Stimulated activated CD4-positive, alpha-beta T cell treated with anti-CD3 and anti-CD28 coated beads, Interleukin-12 subunit alpha, Interleukin-12 subunit beta, amount 100 ng/mL, for 24 hours (primary cell): ENCODE measurements at regions not wholly inside any gene's neighbourhood (a gene's known extent, or its start where the extent isn't known, plus 50 kb on each side); places are given as distances from the start of the nearest gene placed in this dataset.

Experiments
- DNase-seq, 2 experiments: peaks; one replicate each; pipeline ENCODE4 v3.0.0-alpha.2; 2020; ENCODE audit warnings: low read depth in 2 of 2

- no peak for DNase-seq
These were observed 159.6 kb downstream of the HAPSTR1 start for GRCh38 chr16:9251026-9251425.

DNA sequence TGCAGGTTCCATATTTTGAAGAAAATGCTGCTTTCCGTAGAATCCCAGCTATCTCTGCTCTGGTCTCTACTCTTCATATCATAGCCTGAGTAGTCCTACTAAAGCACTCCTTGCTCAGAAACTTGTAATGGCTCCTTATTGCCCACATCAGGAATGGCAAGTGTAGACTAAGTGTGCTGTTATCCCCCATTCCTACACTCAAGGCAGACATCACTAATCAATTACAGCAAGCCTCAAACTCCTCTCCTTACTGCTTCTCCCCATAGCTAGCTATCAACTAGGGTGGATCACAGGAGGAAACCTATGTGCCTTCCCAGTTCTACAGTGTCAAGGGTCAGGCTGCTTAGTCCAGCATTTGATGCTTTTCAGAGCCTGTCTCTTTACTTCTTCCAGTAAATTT is 163.4 kb downstream of the HAPSTR1 start:
- DNase-seq, result no peak

GRCh38 chr16:9256196-9256595 is 164.8 kb downstream of the HAPSTR1 start:
- peak in 1 of 2 experiments; percentile 26 for DNase-seq

DNA sequence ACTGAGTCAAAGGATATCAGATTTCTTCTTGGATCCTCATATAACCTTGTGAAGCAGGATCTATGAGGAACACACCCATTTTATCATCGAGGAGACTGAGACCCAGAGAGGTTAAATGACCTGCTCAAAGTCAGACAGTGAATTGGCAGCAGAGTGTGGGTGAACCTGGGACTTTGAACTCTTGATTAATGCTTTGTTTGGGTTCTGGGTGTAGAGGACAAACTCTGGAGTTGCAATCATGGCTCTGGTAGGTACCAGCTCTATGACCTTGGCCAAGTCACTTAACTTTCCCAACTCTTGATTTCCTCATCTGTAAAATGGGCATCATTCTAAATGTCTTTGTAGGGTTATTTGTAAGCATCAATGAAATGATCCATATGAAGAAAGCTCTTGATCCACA is 166.4 kb downstream of the HAPSTR1 start:
- no peak for DNase-seq

- peak in 1 of 2 experiments; percentile 2 for DNase-seq
These were observed 167.1 kb downstream of the HAPSTR1 start for GRCh38 chr16:9258423-9259051.

DNA sequence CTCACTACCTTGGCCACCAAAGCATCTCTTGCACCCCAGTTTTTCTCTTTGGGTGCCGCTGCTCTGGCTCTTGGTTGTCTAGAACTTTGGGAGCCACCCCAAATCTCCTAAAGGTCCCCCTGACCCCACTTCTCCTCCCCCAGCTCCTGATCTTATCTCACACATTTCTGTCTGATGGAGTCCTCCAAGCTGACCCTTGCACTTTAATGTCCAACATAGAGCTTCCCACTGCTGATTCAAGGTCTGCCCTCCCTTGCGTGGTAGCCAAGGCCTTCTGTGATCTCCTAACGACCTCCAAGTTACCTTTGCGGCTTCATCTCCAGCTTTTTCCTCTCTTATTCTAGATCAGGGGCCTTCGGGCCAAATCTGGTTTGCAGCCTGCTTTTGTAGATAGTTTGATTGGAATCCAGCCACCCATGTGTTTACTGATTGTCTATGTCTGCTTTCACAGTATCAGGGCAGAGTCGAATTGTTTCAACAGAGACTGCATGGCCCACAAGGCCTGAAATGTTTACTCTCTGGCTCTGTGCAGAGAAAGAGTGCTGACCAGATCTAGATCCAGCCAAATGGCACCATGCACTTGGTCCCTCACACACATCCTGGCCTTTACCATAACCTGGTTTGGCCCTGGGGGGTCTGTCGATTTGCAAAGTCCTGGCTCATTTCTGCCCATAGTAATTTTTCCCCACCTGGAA is 168.6 kb downstream of the HAPSTR1 start:
- no peak for DNase-seq

DNA sequence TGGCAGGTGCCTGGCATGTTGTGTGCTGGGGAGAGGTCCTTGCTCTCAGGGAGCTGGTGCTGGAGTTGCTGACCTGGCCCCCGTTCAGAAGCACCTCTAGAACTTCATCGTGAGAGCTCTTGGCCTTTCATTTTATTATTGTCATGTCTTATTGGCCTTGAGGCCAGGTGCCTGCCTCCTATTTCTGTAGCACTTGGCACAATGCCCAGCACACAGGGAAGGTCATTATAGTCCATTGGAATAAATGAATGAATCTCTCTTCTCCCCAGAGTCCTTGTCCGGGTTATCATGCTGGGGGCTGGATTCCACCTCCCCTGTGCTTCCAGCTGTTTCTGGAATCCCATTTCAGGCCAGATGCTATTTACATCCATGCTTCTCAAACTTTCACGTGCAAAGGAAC is 169.2 kb downstream of the HAPSTR1 start:
- no peak for DNase-seq

DNA sequence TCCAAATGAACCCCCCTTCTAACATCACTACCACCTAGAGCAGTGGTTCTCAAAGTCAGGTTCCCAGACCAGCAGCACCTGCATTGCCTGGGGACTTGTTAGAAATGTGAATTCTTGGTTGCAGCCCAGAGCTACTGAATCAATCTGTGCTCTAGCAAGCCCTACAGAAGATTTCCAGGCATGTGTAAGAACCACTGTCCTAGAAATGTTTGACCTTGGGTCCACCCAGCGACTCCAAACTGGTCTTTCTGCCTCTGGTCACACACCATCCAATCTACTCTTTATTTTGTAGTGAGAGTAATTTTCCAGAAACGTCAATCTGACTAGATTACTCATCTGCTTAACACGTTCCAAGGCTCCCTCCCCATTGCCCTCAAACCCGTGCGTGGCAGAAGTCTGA is 169.9 kb downstream of the HAPSTR1 start:
- DNase-seq, result no peak

GRCh38 chr16:9262941-9263715 is 171.7 kb downstream of the HAPSTR1 start:
- no peak for DNase-seq

DNA sequence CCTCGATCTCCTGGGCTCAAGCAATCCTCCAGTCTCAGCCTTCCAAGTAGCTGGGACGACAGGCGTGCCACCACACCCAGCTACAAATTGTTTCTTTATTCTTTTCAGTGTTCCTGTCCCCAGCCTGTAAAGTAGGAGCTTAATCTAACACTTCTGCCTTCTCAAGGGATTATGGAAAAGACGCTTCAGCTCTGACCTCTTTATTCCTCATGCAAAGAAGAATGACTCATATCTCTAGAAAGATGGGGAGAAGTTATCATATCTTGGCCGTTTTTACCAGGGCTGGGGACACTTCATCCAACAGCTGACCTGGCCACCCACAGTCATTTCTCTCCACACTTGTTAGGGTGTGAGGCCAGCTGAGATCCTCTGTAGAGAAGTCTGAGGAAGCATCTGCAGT is 172.6 kb downstream of the HAPSTR1 start:
- no peak for DNase-seq

DNA sequence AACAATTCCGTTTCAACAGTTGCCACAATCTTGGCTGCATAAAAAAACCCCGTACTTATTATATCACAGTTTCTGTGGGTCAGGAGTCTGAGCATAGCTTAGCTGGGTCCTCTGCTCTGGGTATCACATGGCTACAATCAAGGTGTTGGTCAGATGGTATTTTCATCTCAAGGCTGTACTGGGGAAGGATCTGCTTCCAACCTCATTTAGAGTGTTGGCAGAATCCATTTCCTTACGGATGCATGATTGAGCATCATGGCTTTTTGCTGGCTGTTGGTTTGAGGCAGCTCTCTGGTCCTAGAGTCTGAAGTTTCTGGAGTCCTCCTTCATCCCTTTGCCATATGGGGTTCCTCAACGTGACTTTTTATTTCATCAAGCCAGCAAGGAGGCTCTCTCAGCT is 177.0 kb downstream of the HAPSTR1 start:
- no peak for DNase-seq

GRCh38 chr16:9270424-9270823 is 179.0 kb downstream of the HAPSTR1 start:
- no peak for DNase-seq

DNA sequence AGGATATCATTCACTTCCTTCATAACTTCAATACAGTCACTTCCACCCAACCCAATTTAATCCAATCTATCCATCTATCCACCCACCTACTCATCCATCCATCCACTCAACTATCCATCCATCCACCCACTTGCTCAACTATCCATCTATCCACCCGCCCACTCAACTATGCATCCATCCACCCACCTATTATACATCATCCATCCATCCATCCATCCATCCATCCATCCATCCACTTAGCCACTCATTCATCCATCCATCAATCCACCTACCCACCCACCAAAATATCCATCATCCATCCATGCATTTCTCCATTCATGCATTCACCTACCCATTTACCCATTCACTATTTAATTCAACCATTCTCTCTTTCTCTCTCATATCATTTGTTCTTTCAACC is 179.5 kb downstream of the HAPSTR1 start:
- DNase-seq, result no peak

DNA sequence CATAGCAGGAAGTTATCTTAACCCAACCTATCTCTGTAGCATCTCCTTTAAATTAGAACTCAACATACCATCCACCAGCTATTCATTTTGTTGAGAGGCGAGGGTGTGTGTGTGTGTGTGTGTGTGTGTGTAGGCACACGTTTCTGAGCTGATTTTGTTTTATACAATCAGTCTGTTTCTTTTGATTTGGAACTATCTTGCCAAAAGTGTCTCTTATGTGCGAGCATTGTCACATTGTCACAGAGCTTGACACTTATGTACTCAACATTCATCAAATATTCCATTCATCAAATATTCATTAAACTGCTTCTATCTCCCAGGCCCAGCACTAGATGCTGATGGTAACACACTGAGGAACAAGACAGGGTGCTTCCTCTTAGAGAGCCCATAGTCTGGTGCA is 180.4 kb downstream of the HAPSTR1 start:
- no peak for DNase-seq

GRCh38 chr16:9275377-9275776 is 183.9 kb downstream of the HAPSTR1 start:
- DNase-seq, result no peak

DNA sequence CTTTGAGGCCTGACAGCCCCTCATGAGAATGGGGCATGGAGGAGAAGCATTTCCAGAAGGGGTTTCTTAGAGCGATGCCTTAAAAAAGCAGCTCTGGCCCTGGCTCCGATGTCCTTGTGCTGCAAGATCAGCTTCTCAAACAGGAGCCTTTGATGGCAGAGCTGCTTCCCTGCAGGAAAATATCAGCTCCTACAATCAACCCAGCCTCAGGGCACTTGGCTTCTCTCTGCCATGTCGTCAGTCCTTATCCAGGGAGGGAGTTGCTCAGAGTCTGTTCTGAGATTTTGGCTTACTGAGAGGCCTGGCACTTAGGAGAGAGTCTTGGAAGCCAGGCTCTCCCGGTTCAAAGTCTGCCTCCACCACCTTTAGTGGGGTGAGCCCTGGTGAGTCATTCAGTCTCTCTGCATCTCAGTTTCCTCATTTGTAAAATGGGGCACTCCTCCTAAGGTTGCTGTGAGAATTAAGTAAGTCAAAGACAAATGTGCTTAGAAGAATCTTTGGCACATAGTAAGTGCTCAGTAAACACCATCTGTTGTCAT is 184.4 kb downstream of the HAPSTR1 start:
- DNase-seq, result no peak

DNA sequence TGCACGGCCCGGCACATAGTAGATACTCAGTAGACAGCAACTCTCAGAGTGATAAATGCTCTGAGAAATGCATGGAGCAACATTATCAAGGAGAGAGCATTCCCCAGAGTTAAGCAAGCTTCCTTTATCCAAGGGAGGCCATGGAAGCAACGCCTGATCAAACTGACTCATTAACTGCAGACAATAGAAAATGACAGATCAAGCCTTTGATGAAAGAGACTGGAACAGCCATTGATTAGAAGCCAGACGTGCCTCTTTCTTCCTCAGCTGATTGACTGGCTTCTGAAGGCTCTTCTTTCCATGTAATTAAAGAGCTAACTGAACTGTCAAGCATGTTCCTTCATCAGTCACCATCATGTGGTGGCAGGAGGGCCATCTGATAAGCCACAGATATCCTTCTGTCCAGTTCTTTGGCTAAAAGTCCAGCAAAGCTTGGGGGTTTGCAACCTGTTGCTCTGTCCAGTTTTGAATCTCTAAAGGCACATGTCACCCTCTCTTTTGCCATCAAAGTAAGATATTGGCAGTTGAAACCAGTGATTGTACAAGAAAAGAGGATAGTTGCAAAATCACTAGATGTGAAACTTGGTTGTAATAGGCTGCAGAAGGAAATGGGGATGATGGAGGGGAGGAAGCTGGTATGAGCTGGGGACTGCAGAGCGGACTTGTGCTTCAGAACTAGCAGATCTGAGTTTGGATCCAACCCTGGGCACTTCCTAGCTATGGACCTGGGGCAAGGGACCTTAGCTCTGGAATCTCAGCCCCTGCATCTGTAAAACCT is 188.0 kb downstream of the HAPSTR1 start:
- no peak for DNase-seq

GRCh38 chr16:9280069-9280466 is 188.6 kb downstream of the HAPSTR1 start:
- DNase-seq, result no peak

- DNase-seq, result no peak
These were observed 195.5 kb downstream of the HAPSTR1 start for GRCh38 chr16:9286930-9287329.

DNA sequence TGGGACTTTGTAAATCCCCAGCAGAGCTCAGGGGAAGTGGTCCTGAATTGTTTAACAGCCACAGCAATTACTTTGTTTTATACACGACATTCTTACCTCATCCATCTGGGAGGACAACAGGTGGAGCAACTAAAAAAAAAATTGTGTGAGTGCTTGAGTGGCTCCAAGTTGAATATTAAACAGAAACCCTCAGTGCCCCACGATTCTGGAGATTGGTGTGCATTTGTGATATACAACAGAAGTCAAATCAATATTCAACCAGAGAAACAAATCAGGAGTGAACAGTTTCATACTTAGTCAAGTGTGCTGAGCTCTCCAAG is 204.8 kb downstream of the HAPSTR1 start:
- DNase-seq, result no peak

GRCh38 chr16:9297437-9298113 is 206.1 kb downstream of the HAPSTR1 start:
- DNase-seq, result no peak

DNA sequence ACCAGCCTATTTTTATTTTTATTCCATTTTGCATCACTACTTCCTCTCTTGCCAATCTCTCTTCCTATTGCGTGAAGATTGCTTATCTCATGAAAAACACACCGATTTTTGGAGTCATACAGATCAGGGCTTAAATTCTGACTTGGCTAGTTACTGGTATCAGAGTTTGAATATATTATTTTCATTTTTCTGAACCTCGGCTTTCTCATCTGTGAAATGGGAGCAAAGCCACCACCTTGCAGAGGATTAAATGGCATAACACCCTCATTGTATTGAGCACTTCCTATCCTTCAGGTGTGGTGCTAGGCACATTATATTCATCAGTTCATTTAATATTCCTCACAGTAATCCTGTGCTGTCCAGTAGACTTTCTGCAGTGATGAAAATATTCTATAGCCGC is 208.8 kb downstream of the HAPSTR1 start:
- DNase-seq, result no peak
